WTC11 (cell line): ENCODE measurements at regions not wholly inside any gene's neighbourhood (a gene's known extent, or its start where the extent isn't known, plus 50 kb on each side); places are given as distances from the start of the nearest gene placed in this dataset.

Experiments
- ATAC-seq: fragments of 200-7000 bp; cut with Tn5 transposase; 2 replicates; pipeline ENCODE4 v1.10.0; 2021; ENCODE audit warnings: mild to moderate bottlenecking, moderate library complexity
- CTCF ChIA-PET: fragments of 300-600 bp; sonication (Branson Sonifier 250); formaldehyde crosslinking; loops from one replicate; lab custom pipeline; 2021; ENCODE audit warnings: antibody characterized with exemption; lab: Charles Lee
- POLR2A ChIA-PET: fragments of 350-600 bp; sonication (Branson Sonifier 250); formaldehyde crosslinking; loops from one replicate; lab custom pipeline; 2021; ENCODE audit warnings: antibody characterized with exemption; lab: Charles Lee
- DNase-seq: peaks from one replicate; pipeline ENCODE4 v3.0.0; 2021; ENCODE audit warnings: low spot score
- H3K27ac Mint-ChIP-seq: 2 replicates; pipeline ENCODE4 v1.8.0; 2021; ENCODE audit warnings: mixed read lengths
- H3K27me3 Mint-ChIP-seq: 2 replicates; pipeline ENCODE4 v1.8.0; 2021; ENCODE audit warnings: low read depth, mild to moderate bottlenecking, moderate library complexity, mixed read lengths
- H3K36me3 Mint-ChIP-seq: 2 replicates; pipeline ENCODE4 v1.8.0; 2021; ENCODE audit warnings: mixed read lengths
- H3K4me1 Mint-ChIP-seq: 2 replicates; pipeline ENCODE4 v1.8.0; 2022; ENCODE audit warnings: mixed read lengths
- H3K4me3 Mint-ChIP-seq: 2 replicates; pipeline ENCODE4 v1.8.0; 2021; ENCODE audit warnings: mild to moderate bottlenecking, moderate library complexity, mixed read lengths
- H3K9me3 Mint-ChIP-seq: 2 replicates; pipeline ENCODE4 v1.8.0; 2021; ENCODE audit warnings: mixed read lengths
- ATF1 ChIP-seq: sonication (generic); formaldehyde crosslinking; IDR thresholded peaks from 2 replicates; pipeline ENCODE4 v1.8.1; 2023; ENCODE audit warnings: mild to moderate bottlenecking, moderate library complexity, missing genetic modification reagents
- CREB1 ChIP-seq: sonication (generic); formaldehyde crosslinking; IDR thresholded peaks from 2 replicates; pipeline ENCODE4 v1.8.0; 2023; ENCODE audit warnings: mild to moderate bottlenecking, missing genetic modification reagents
- CTCF ChIP-seq: fragments of 200-600 bp; IDR thresholded peaks from 2 replicates; pipeline ENCODE4 v1.8.0; 2022; ENCODE audit warnings: antibody characterized with exemption
- EMX1 ChIP-seq: fragments of 250-450 bp; sonication (Bioruptor Pico); IDR thresholded peaks from 2 replicates; pipeline ENCODE4 v1.8.0; 2021; ENCODE audit warnings: mild to moderate bottlenecking
- ETV6 ChIP-seq: sonication (generic); formaldehyde crosslinking; IDR thresholded peaks from 2 replicates; pipeline ENCODE4 v1.8.1; 2022; ENCODE audit warnings: mild to moderate bottlenecking, missing genetic modification reagents
- GABPB1 ChIP-seq: sonication (generic); formaldehyde crosslinking; IDR thresholded peaks from 2 replicates; pipeline ENCODE4 v1.8.1; 2023; ENCODE audit warnings: mild to moderate bottlenecking, missing genetic modification reagents
- HMGA2 ChIP-seq: fragments of 250-450 bp; sonication (Bioruptor Pico); IDR thresholded peaks from 2 replicates; pipeline ENCODE4 v1.4.0; 2021; ENCODE audit warnings: mild to moderate bottlenecking, moderate library complexity
- JAZF1 ChIP-seq: fragments of 250-450 bp; sonication (Bioruptor Pico); IDR thresholded peaks from 2 replicates; pipeline ENCODE4 v1.9.0; 2021; ENCODE audit warnings: moderate library complexity, mild to moderate bottlenecking, inconsistent platforms
- MAX ChIP-seq: sonication (generic); formaldehyde crosslinking; IDR thresholded peaks from 2 replicates; pipeline ENCODE4 v1.8.0; 2022; ENCODE audit warnings: mild to moderate bottlenecking, missing genetic modification reagents
- MXD4 ChIP-seq: fragments of 250-450 bp; sonication (Bioruptor Pico); IDR thresholded peaks from 2 replicates; pipeline ENCODE4 v1.8.0; 2021; ENCODE audit warnings: mild to moderate bottlenecking, moderate library complexity, borderline replicate concordance
- MYBL2 ChIP-seq: sonication (generic); formaldehyde crosslinking; IDR thresholded peaks from 2 replicates; pipeline ENCODE4 v1.8.1; 2023; ENCODE audit warnings: mild to moderate bottlenecking, moderate library complexity, missing genetic modification reagents
- NFATC4 ChIP-seq: fragments of 250-450 bp; sonication (Bioruptor Pico); IDR thresholded peaks from 2 replicates; pipeline ENCODE4 v1.9.0; 2021; ENCODE audit warnings: mild to moderate bottlenecking
- NFYB ChIP-seq: sonication (generic); formaldehyde crosslinking; conservative IDR thresholded peaks from 2 replicates; pipeline ENCODE4 v1.8.0; 2022; ENCODE audit warnings: low read depth, missing genetic modification reagents
- NR2C2 ChIP-seq: sonication (generic); formaldehyde crosslinking; IDR thresholded peaks from 2 replicates; pipeline ENCODE4 v1.8.0; 2022; ENCODE audit warnings: mild to moderate bottlenecking, missing genetic modification reagents
- SMAD3 ChIP-seq: sonication (generic); formaldehyde crosslinking; IDR thresholded peaks from 2 replicates; pipeline ENCODE4 v1.8.0; 2022; ENCODE audit warnings: missing genetic modification reagents, mild to moderate bottlenecking, borderline replicate concordance
- SMAD4 ChIP-seq: sonication (generic); formaldehyde crosslinking; IDR thresholded peaks from 2 replicates; pipeline ENCODE4 v1.8.0; 2022; ENCODE audit warnings: mild to moderate bottlenecking, missing genetic modification reagents
- SOX15 ChIP-seq: fragments of 250-450 bp; sonication (Bioruptor Pico); IDR thresholded peaks from 2 replicates; pipeline ENCODE4 v1.9.0; 2021; ENCODE audit warnings: mild to moderate bottlenecking
- SP1 ChIP-seq: sonication (generic); formaldehyde crosslinking; conservative IDR thresholded peaks from 2 replicates; pipeline ENCODE4 v1.8.1; 2022; ENCODE audit warnings: missing genetic modification reagents
- TEAD4 ChIP-seq: sonication (generic); formaldehyde crosslinking; IDR thresholded peaks from 2 replicates; pipeline ENCODE4 v1.8.0; 2022; ENCODE audit warnings: mild to moderate bottlenecking, missing genetic modification reagents
- ZBTB43 ChIP-seq: sonication (generic); formaldehyde crosslinking; IDR thresholded peaks from 2 replicates; pipeline ENCODE4 v1.8.1; 2023; ENCODE audit warnings: mild to moderate bottlenecking, missing genetic modification reagents
- ZNF219 ChIP-seq: sonication (generic); formaldehyde crosslinking; IDR thresholded peaks from 2 replicates; pipeline ENCODE4 v1.8.0; 2023; ENCODE audit warnings: missing genetic modification reagents, mild to moderate bottlenecking, borderline replicate concordance
- ZNF263 ChIP-seq: sonication (generic); formaldehyde crosslinking; IDR thresholded peaks from 2 replicates; pipeline ENCODE4 v1.8.1; 2022; ENCODE audit warnings: low read depth, mild to moderate bottlenecking, moderate library complexity, missing genetic modification reagents
- ZNF671 ChIP-seq: fragments of 250-450 bp; sonication (Bioruptor Pico); IDR thresholded peaks from 2 replicates; pipeline ENCODE4 v1.8.0; 2021; ENCODE audit warnings: mild to moderate bottlenecking
- TF ChIP-seq, protein P1 (sequence below): sonication (generic); formaldehyde crosslinking; IDR thresholded peaks from 2 replicates; pipeline ENCODE4 v1.8.1; 2022; ENCODE audit warnings: low read depth, missing genetic modification reagents, borderline replicate concordance
- TF ChIP-seq, protein P2 (sequence below): sonication (generic); formaldehyde crosslinking; conservative IDR thresholded peaks from 2 replicates; pipeline ENCODE4 v1.8.1; 2023; ENCODE audit warnings: mild to moderate bottlenecking, low read depth, missing genetic modification reagents, moderate library complexity

DNA sequence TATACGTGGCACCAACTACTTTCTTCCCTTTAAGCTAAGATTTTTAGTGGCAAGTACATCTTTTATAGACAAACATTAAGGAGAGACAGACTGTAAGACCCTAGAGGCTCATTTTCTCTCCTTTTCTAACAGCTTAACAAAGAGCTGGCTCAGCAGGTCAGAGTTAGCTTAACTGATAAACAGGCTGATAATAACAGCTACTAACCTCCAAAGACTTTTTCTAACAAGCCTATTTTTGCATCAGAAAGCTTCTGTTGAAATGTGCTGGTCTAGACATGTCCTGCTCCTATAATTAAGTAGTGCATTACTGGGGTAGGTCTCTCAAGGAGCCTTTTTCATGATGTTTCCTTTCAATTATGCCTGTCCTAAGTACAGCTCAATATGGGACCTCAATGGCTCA lies 238.2 kb upstream of the FAM3C start:
- ATAC-seq: peak; percentile 57
- ChIA-PET CTCF (no interaction called here), POLR2A (no interaction called here)
- DNase-seq: no peak
- H3K4me3 Mint-ChIP-seq: no peak overlapping the region
- peaks cover 15% of the 10 kb centered on the region; the same call in 1 of the 2 replicates for H3K9me3 Mint-ChIP-seq
- H3K36me3 Mint-ChIP-seq: peaks cover 10% of the 10 kb centered on the region
- H3K4me1 Mint-ChIP-seq: peaks cover 19% of the 10 kb centered on the region
- no peak for TF ChIP-seq SMAD3
- TF ChIP-seq MXD4 (CRISPR knock-in tag): no peak
- TF ChIP-seq EMX1 (CRISPR knock-in tag): no peak
- no peak for TF ChIP-seq NFYB (CRISPR knock-in tag)
- TF ChIP-seq ZNF671 (CRISPR knock-in tag): no peak
- TF ChIP-seq ZBTB43 (CRISPR knock-in tag): no peak
- TF ChIP-seq ZNF219 (CRISPR knock-in tag): no peak
- no peak for TF ChIP-seq SP1 (CRISPR knock-in tag)
- no peak for TF ChIP-seq SOX15
- TF ChIP-seq MYBL2 (CRISPR knock-in tag): no peak
- no peak for TF ChIP-seq HMGA2 (CRISPR knock-in tag)
- TF ChIP-seq NFATC4: no peak
- TF ChIP-seq CTCF: no peak
- no peak overlapping the region for H3K27ac Mint-ChIP-seq
- H3K27me3 Mint-ChIP-seq: no peaks in the 10 kb centered on the region; the same call in 1 of the 2 replicates

GRCh38 chr7:121633186-121633585 lies 237.1 kb upstream of the FAM3C start:
- CTCF ChIA-PET: interaction anchor here (1.0 kb wide), 1 partner anchor 10 kb away, joined by 3 read pairs; no protein-coding TSS in a partner anchor
- Mint-ChIP-seq H3K36me3 (peaks cover 10% of the 10 kb centered on the region), H3K9me3 (peaks cover 15% of the 10 kb centered on the region; the same call in 1 of the 2 replicates), H3K27ac (no peak overlapping the region; the same call in 1 of the 2 replicates), H3K27me3 (no peaks in the 10 kb centered on the region; the same call in 1 of the 2 replicates), H3K4me3 (no peak overlapping the region), H3K4me1 (peaks cover 19% of the 10 kb centered on the region)
- no peak for ATAC-seq
- no peak for TF ChIP-seq ZNF263
- TF ChIP-seq SMAD4 (CRISPR knock-in tag): no peak
- TF ChIP-seq EMX1 (CRISPR knock-in tag): no peak
- TF ChIP-seq NR2C2 (CRISPR knock-in tag): no peak
- no peak for TF ChIP-seq ATF1 (CRISPR knock-in tag)
- TF ChIP-seq ETV6 (CRISPR knock-in tag): no peak
- no peak for TF ChIP-seq MAX (CRISPR knock-in tag)
- TF ChIP-seq, protein P1, sequence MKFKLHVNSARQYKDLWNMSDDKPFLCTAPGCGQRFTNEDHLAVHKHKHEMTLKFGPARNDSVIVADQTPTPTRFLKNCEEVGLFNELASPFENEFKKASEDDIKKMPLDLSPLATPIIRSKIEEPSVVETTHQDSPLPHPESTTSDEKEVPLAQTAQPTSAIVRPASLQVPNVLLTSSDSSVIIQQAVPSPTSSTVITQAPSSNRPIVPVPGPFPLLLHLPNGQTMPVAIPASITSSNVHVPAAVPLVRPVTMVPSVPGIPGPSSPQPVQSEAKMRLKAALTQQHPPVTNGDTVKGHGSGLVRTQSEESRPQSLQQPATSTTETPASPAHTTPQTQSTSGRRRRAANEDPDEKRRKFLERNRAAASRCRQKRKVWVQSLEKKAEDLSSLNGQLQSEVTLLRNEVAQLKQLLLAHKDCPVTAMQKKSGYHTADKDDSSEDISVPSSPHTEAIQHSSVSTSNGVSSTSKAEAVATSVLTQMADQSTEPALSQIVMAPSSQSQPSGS (CRISPR knock-in tag): no peak
- TF ChIP-seq, protein P2, sequence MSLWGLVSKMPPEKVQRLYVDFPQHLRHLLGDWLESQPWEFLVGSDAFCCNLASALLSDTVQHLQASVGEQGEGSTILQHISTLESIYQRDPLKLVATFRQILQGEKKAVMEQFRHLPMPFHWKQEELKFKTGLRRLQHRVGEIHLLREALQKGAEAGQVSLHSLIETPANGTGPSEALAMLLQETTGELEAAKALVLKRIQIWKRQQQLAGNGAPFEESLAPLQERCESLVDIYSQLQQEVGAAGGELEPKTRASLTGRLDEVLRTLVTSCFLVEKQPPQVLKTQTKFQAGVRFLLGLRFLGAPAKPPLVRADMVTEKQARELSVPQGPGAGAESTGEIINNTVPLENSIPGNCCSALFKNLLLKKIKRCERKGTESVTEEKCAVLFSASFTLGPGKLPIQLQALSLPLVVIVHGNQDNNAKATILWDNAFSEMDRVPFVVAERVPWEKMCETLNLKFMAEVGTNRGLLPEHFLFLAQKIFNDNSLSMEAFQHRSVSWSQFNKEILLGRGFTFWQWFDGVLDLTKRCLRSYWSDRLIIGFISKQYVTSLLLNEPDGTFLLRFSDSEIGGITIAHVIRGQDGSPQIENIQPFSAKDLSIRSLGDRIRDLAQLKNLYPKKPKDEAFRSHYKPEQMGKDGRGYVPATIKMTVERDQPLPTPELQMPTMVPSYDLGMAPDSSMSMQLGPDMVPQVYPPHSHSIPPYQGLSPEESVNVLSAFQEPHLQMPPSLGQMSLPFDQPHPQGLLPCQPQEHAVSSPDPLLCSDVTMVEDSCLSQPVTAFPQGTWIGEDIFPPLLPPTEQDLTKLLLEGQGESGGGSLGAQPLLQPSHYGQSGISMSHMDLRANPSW: no peak
- no peak for TF ChIP-seq JAZF1
- no peak for TF ChIP-seq TEAD4
- no peak for TF ChIP-seq HMGA2 (CRISPR knock-in tag)
- no peak for TF ChIP-seq GABPB1 (CRISPR knock-in tag)
- no peak for TF ChIP-seq CREB1
- POLR2A ChIA-PET: no interaction called here
- DNase-seq: no peak
